HepG2 (cell line): ENCODE measurements at regions not wholly inside any gene's neighbourhood (a gene's known extent, or its start where the extent isn't known, plus 50 kb on each side); places are given as distances from the start of the nearest gene placed in this dataset.

ENCODE experiments used
- AGO2 ChIP-seq: fragments of 200-400 bp; formaldehyde crosslinking; optimal IDR thresholded peaks from 2 replicates; pipeline ENCODE3; 2017; ENCODE audit warnings: mild to moderate bottlenecking, low read depth, low read length, moderate library complexity
- ATF7 ChIP-seq, 2 experiments: fragments of 450-650 bp in 1 of 2; sonication (generic) in 1 of 2; formaldehyde crosslinking in 1 of 2; IDR thresholded peaks; 2 replicates each; pipeline versions ENCODE4 v1.4.0 to v1.6.1; 2016 to 2020; ENCODE audit warnings: antibody characterized with exemption in 1 of 2, mild to moderate bottlenecking in 1 of 2, missing genetic modification reagents in 1 of 2
- DPF2 ChIP-seq: sonication (generic); formaldehyde crosslinking; IDR thresholded peaks from 2 replicates; pipeline ENCODE4 v1.4.0; 2020; ENCODE audit warnings: mild to moderate bottlenecking, low read depth, missing genetic modification reagents, borderline replicate concordance
- DR1 ChIP-seq: sonication (generic); formaldehyde crosslinking; IDR thresholded peaks from 2 replicates; pipeline ENCODE4 v1.8.0; 2021; ENCODE audit warnings: mild to moderate bottlenecking, missing genetic modification reagents, inconsistent platforms
- FLYWCH1 ChIP-seq: sonication (generic); formaldehyde crosslinking; IDR thresholded peaks from 2 replicates; pipeline ENCODE4 v1.8.1; 2023; ENCODE audit warnings: mild to moderate bottlenecking, missing genetic modification reagents
- GTF3A ChIP-seq: sonication (generic); formaldehyde crosslinking; conservative IDR thresholded peaks from 2 replicates; pipeline ENCODE4 v1.4.0; 2020; ENCODE audit warnings: mild to moderate bottlenecking, missing genetic modification reagents
- KLF13 ChIP-seq: sonication (generic); formaldehyde crosslinking; IDR thresholded peaks from 2 replicates; pipeline ENCODE4 v1.4.0; 2020; ENCODE audit warnings: mild to moderate bottlenecking, missing genetic modification reagents
- MED1 ChIP-seq: sonication (generic); formaldehyde crosslinking; IDR thresholded peaks from 2 replicates; pipeline ENCODE4 v1.4.0; 2020; ENCODE audit warnings: missing genetic modification reagents
- NAIF1 ChIP-seq: sonication (generic); formaldehyde crosslinking; IDR thresholded peaks from 2 replicates; pipeline ENCODE4 v1.5.0; 2020; ENCODE audit warnings: mild to moderate bottlenecking, missing genetic modification reagents, borderline replicate concordance
- NCOA2 ChIP-seq: sonication (generic); formaldehyde crosslinking; IDR thresholded peaks from 2 replicates; pipeline ENCODE4 v1.8.0; 2022; ENCODE audit warnings: inconsistent platforms
- NR2F2 ChIP-seq: IDR thresholded peaks from 2 replicates; pipeline ENCODE4 v1.6.1; 2012; ENCODE audit warnings: low read depth, inconsistent platforms, borderline replicate concordance
- PHF20 ChIP-seq: sonication (generic); formaldehyde crosslinking; IDR thresholded peaks from 2 replicates; pipeline ENCODE4 v1.5.0; 2020; ENCODE audit warnings: mild to moderate bottlenecking, missing genetic modification reagents
- POGZ ChIP-seq: sonication (generic); formaldehyde crosslinking; IDR thresholded peaks from 2 replicates; pipeline ENCODE4 v1.4.0; 2020; ENCODE audit warnings: mild to moderate bottlenecking, missing genetic modification reagents
- POLR2A ChIP-seq, 2 experiments: IDR thresholded peaks; 2 replicates each; pipeline ENCODE4 v1.6.1; 2011; ENCODE audit warnings: low read depth in 2 of 2, low read length in 2 of 2, mild to moderate bottlenecking in 1 of 2, moderate library complexity in 1 of 2; ENCODE audit not compliant: insufficient read depth in 1 of 2
- SOX13 ChIP-seq, 3 experiments: fragments of 450-650 bp in 1 of 3; sonication (generic) in 1 of 3; formaldehyde crosslinking in 1 of 3; IDR thresholded peaks in 2 of 3; conservative IDR thresholded peaks in 1 of 3; 2 replicates each; pipeline versions ENCODE4 v1.5.0 to v1.6.1; 2016 to 2020; ENCODE audit warnings: antibody characterized with exemption in 1 of 3, mild to moderate bottlenecking in 1 of 3, missing compliant biosample characterization in 1 of 3, missing genetic modification reagents in 1 of 3, moderate library complexity in 1 of 3
- TBL1XR1 ChIP-seq: fragments of 150-350 bp; IDR thresholded peaks from 2 replicates; pipeline ENCODE4 v1.6.1; 2014; ENCODE audit warnings: borderline replicate concordance, low read length; ENCODE audit not compliant: partially characterized antibody
- ZBTB38 ChIP-seq: sonication (generic); formaldehyde crosslinking; IDR thresholded peaks from 2 replicates; pipeline ENCODE4 v1.5.1; 2020; ENCODE audit warnings: mild to moderate bottlenecking, missing genetic modification reagents
- ZBTB43 ChIP-seq: sonication (generic); formaldehyde crosslinking; conservative IDR thresholded peaks from 2 replicates; pipeline ENCODE4 v1.4.0; 2020; ENCODE audit warnings: missing genetic modification reagents
- ZC3H4 ChIP-seq: sonication (generic); formaldehyde crosslinking; IDR thresholded peaks from 2 replicates; pipeline ENCODE4 v1.4.0; 2020; ENCODE audit warnings: missing genetic modification reagents, borderline replicate concordance
- ZFY ChIP-seq: sonication (generic); formaldehyde crosslinking; IDR thresholded peaks from 2 replicates; pipeline ENCODE4 v1.4.0; 2020; ENCODE audit warnings: missing genetic modification reagents
- ZMAT3 ChIP-seq: sonication (generic); formaldehyde crosslinking; conservative IDR thresholded peaks from 2 replicates; pipeline ENCODE4 v1.7.0; 2021; ENCODE audit warnings: missing genetic modification reagents
- ZNF121 ChIP-seq: sonication (generic); formaldehyde crosslinking; IDR thresholded peaks from 2 replicates; pipeline ENCODE4 v1.5.0; 2020; ENCODE audit warnings: mild to moderate bottlenecking, missing genetic modification reagents
- ZNF550 ChIP-seq: sonication (generic); formaldehyde crosslinking; IDR thresholded peaks from 2 replicates; pipeline ENCODE4 v1.4.0; 2020; ENCODE audit warnings: mild to moderate bottlenecking, missing genetic modification reagents, borderline replicate concordance
- ZNF674 ChIP-seq: sonication (generic); formaldehyde crosslinking; IDR thresholded peaks from 2 replicates; pipeline ENCODE4 v1.5.0; 2020; ENCODE audit warnings: low read depth, mild to moderate bottlenecking, missing genetic modification reagents
- ZNF737 ChIP-seq: sonication (generic); formaldehyde crosslinking; IDR thresholded peaks from 2 replicates; pipeline ENCODE4 v1.5.0; 2020; ENCODE audit warnings: missing genetic modification reagents, mild to moderate bottlenecking, borderline replicate concordance
- ZNF816 ChIP-seq: sonication (generic); formaldehyde crosslinking; IDR thresholded peaks from 2 replicates; pipeline ENCODE4 v1.8.0; 2022; ENCODE audit warnings: missing genetic modification reagents, mild to moderate bottlenecking, borderline replicate concordance
- TF ChIP-seq, protein P1 (sequence below): sonication (generic); formaldehyde crosslinking; IDR thresholded peaks from 2 replicates; pipeline ENCODE4 v1.4.0; 2020; ENCODE audit warnings: mild to moderate bottlenecking, missing genetic modification reagents

DNA sequence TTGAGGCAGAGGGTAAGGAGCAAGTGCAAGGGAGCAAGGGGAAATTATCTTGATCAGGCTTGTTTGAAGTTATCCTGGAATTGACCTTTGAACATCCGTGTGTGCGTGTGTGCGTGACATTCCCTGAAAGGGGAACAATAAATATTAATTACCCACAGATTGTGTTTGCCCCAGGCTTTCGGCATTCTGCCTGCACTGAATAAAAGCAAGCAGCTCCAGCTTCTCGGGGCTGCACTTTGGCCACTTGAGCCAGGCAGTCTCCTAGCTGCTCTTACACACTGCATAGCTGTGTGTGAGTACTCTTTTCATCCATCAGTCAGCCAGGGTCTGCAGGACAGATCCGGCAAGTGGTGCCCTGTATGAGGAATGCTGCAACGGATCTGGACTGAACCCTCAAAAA lies 107.7 kb upstream of the BTN3A2 start (continued):
- TF ChIP-seq KLF13 (CRISPR knock-in tag): no peak
- TF ChIP-seq PHF20 (CRISPR knock-in tag): no peak
- TF ChIP-seq NCOA2 (CRISPR knock-in tag): no peak
- no peak for TF ChIP-seq ATF7 (IDR thresholded peaks at IDR 0.05)
- TF ChIP-seq ATF7 (CRISPR knock-in tag; IDR thresholded peaks at IDR 0.05): no peak
- TF ChIP-seq MED1 (CRISPR knock-in tag): peak; percentile 46; the same call in 1 of the 2 replicates
- no peak; the same call in 1 of the 2 replicates for TF ChIP-seq DPF2
- no peak for TF ChIP-seq ZNF816 (CRISPR knock-in tag)
- no peak for TF ChIP-seq ZNF674
- TF ChIP-seq GTF3A (CRISPR knock-in tag): no peak
- TF ChIP-seq ZBTB43 (CRISPR knock-in tag): peak; percentile 31; the same call in 1 of the 2 replicates
- TF ChIP-seq, protein P1, sequence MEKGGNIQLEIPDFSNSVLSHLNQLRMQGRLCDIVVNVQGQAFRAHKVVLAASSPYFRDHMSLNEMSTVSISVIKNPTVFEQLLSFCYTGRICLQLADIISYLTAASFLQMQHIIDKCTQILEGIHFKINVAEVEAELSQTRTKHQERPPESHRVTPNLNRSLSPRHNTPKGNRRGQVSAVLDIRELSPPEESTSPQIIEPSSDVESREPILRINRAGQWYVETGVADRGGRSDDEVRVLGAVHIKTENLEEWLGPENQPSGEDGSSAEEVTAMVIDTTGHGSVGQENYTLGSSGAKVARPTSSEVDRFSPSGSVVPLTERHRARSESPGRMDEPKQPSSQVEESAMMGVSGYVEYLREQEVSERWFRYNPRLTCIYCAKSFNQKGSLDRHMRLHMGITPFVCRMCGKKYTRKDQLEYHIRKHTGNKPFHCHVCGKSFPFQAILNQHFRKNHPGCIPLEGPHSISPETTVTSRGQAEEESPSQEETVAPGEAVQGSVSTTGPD (CRISPR knock-in tag): no peak
- no peak for TF ChIP-seq SOX13 (IDR thresholded peaks at IDR 0.05)
- peak in 1 of 2 experiments; percentile 47; a peak in 2 of 4 replicates for TF ChIP-seq SOX13 (CRISPR knock-in tag; conservative IDR thresholded peaks at IDR 0.05 in 1 of 2, IDR thresholded peaks at IDR 0.05 in 1 of 2)
- no peak for TF ChIP-seq ZMAT3
- no peak for TF ChIP-seq ZBTB38 (CRISPR knock-in tag)
- no peak for TF ChIP-seq NR2F2
- TF ChIP-seq ZFY (CRISPR knock-in tag): no peak
- TF ChIP-seq ZC3H4: no peak
- no peak for TF ChIP-seq AGO2
- TF ChIP-seq ZNF550 (CRISPR knock-in tag): no peak
- no peak for TF ChIP-seq NAIF1 (CRISPR knock-in tag)
- TF ChIP-seq POGZ (CRISPR knock-in tag): no peak
- no peak for TF ChIP-seq FLYWCH1 (CRISPR knock-in tag)
- no peak for TF ChIP-seq DR1 (CRISPR knock-in tag)
- TF ChIP-seq TBL1XR1: no peak
- TF ChIP-seq ZNF121 (CRISPR knock-in tag): no peak
- TF ChIP-seq POLR2A (IDR thresholded peaks at IDR 0.05; ENCODE audit: insufficient read depth in 1 of 2, low read depth in 2 of 2, low read length in 2 of 2): peak in 1 of 2 experiments; percentile 48; a peak in 2 of 4 replicates
- no peak for TF ChIP-seq ZNF737
